Right lobe of liver (tissue), 4 donors: ENCODE measurements at regions not wholly inside any gene's neighbourhood (a gene's known extent, or its start where the extent isn't known, plus 50 kb on each side); places are given as distances from the start of the nearest gene placed in this dataset.

Experiments
- CTCF ChIP-seq, 4 donors: fragments of 200-600 bp in 3 of 4; fragments of 450-650 bp in 1 of 4; IDR thresholded peaks; one replicate each; pipeline versions ENCODE4 v1.5.1 to v1.8.0; 2016 to 2022; ENCODE audit warnings: antibody characterized with exemption in 4 of 4, mild to moderate bottlenecking in 2 of 4
- POLR2A ChIP-seq: fragments of 450-650 bp; IDR thresholded peaks from one replicate; pipeline ENCODE4 v1.6.1; 2017; ENCODE audit warnings: antibody characterized with exemption, mild to moderate bottlenecking
- donor health status: DM: no; HTN: no; CAD: no.
- donor health status: DM: no; HTN: no; CAD: no.
- donor health status: DM: no; HTN: yes; CAD: no.

- TF ChIP-seq CTCF (IDR thresholded peaks at IDR 0.05) (no peak), POLR2A (no peak)
These were observed 730.7 kb upstream of the SLIT2 start for GRCh38 chr4:19520939-19521520.
